HG02759 (cell line): ENCODE measurements at regions not wholly inside any gene's neighbourhood (a gene's known extent, or its start where the extent isn't known, plus 50 kb on each side); places are given as distances from the start of the nearest gene placed in this dataset.
"Not testable (repeated sequence)": the region's sequence is repeated elsewhere in the genome, so short reads cannot be mapped to it uniquely, and the experiment has no call there.

Experiments used
- ATAC-seq: cut with Tn5 transposase; IDR thresholded peaks from one replicate; pipeline ENCODE4 v1.9.1; 2021; ENCODE audit warnings: mild to moderate bottlenecking, moderate library complexity; ENCODE audit not compliant: unreplicated experiment

DNA sequence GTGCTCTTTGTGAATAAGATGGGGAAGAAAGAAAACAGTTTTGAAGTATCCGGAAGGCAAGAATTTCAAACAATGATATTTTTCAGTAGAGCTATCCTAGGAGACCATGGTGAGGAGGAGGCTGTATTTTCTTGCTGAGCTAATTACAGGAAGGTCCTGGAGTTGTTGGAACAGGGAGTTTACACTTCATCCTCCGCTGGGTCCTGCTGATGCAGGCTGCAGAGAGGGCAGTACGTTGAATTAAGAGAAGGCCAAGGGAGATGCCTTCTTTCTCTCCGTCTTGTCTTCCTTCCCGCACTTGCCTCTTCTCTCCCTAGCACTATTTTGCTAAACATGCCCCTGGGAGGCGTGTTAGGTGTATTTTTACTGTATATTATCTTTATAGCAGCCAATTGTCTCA lies 60.0 kb upstream of the EDAR start:
- no peak for ATAC-seq

DNA sequence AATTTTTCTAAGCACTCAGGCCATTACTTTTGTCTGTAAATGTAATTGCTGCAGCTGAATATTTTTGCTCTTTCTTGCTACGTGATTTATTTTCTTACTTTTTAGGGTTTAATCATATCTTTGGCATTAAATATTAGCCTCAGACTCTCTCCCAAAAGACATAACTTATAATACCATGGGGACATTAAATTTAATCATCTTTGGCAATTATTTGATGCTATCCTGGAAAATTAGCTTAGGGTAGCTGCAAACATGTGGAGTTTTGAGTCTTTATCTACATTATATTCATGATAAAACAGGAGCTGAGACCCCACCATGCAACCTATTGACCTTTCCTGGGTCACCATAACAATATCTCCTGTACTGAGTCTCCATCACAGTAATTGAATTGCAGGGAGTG lies 59.1 kb upstream of the EDAR start:
- ATAC-seq: no peak

DNA sequence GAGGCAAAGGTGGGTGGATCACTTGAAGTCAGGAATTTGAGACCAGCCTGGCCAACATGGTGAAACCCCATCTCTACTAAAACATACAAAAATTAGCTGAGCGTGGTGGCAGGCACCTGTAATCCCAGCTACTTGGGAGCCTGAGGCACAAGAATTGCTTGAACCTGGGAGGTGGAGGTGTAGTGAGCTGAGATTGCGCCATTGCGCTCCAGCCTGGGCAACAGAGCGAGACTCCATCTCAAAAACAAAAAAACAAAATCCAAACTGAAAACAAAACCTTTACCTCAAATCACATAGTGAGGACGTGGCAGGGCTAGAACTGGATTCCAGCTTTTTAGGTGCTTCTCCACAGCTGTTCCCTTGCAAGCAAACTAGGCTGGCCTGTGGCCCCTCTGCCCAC lies 58.5 kb upstream of the EDAR start:
- ATAC-seq: not testable (repeated sequence)

DNA sequence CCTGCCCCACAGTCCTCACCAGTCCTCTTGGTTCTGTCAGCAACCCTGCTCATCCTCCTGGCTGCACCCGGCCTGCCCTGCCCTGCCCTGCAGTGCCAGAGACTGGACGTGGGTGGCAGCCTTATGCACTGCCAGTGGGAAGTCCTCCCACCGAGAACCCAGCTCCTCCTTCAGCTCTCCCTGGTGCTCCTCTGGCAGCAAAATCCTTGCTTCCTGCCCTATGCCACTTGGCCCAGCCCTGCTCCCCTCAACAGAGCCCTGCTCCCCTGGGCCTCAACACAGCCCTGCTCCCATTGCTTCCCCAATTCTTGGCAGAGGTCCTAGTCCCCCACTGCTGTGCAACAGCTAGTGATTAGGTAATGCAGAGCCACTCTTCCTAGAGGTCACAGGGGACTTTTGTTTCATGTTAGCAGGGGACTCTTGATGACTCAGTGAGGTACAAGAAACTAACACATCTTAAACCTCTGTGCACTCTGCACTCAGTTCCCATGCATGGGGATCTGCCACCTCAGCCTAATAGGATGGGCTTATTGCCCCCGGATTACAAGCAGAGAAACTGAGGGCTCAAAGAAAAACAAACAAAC lies 58.0 kb upstream of the EDAR start:
- peak; percentile 91 for ATAC-seq

DNA sequence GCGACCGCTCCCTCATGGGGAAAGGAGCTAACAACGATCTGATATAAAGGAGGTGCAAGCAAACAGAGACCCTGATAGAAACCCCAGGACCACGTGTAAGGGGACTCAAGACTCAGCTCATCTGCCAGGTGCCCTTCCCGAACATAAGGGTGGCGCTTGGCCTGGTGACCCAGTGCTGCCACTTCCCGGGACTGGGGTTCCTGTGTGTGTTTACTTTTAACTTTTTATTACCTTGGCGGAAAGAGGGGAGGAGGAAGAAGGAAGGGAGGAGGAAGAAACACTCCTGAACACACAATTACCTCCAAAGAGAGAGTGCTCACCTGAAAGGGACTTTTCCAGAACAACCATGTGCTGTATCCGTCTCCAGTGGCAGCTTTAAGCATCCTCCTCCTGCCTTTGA lies 56.5 kb upstream of the EDAR start:
- no peak for ATAC-seq

DNA sequence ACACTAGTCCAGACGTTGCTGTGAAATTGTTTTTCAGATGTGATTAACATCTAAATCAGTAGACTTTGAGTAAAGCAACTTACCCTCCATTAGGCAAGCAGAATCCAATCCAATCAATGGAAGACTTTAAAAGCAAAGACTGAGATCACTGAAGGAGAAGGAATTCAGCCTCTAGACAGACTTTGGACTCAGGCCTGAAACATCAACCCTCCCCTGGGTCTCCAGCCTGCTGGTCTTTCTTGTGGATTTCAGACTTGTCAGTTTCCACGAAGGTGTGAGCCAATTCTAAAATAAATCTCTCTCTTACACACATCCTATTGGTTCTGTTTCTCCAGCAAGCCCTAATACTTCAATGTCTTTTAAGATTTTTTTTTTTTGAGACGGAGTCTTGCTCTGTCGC lies 50.0 kb upstream of the EDAR start:
- no peak for ATAC-seq
